ENCODE measurements at regions not wholly inside any gene's neighbourhood (a gene's known extent, or its start where the extent isn't known, plus 50 kb on each side); places are given as distances from the start of the nearest gene placed in this dataset.

DNA sequence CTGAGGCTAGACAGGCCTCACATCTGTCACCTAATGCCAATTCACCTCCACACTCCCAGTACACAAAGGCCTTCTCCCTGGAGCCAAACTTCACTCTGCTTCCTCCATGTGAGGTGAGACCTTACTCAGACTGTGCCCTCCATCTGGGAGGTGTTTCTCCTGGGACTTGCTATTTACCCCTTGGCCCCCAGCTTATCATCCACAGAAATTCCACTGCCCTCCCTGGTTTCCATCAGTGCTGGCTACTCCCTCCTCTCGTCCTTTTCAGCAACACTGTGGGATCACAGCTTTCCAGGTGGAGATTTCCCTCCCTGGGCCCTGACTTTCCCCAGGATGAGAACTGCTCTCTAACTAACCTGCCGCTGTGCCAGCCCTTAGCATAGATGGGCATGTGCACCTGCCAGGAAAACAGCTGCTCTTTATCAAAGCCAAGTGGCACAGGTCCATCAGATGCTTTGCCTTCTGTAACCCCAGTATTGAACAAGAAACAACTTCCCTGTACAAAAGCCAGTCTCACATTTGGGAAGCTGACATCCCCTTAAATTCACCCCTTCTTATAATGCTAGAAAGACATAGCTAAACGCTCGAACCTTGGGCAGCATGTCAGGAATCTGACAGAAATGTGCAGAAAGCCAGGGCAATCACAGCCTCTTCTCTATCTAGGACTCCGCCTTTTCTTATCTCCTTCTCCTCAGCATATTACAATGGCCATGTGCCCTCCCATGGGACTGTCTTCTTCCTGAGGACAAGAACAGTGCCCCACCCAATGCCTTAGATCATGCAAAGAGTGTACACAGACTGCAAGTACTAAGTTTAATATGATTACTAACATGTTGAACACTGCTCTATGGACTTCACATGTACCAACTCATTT is 535.5 kb upstream of the ID2 start:
- DNase-seq (ENCODE audit: low read depth in 2 of 2, low spot score in 1 of 2) = no peak

- DNase-seq (ENCODE audit: low read depth in 2 of 2, low spot score in 1 of 2) = no peak
These were observed 533.4 kb upstream of the ID2 start for GRCh38 chr2:8148260-8149006.

DNA sequence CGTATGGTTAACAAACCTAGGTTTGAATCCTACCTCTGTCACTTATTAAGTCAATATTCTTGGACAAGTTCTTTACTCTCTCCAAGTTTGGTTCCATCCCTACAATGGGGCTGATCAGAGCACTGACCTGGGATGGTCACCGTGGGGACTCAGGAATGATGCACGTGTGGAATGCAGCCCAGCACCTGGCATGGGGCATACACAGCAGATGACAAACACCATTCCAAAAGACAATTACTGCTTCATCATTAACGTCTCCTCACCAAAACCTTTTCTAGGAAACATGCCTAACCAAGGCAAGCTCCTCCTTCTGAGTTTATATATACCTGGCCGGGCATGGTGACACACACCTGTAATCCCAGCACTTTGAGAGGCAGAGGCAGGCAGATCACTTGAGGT is 532.9 kb upstream of the ID2 start:
- no peak for DNase-seq (ENCODE audit: low read depth in 2 of 2, low spot score in 1 of 2)

DNA sequence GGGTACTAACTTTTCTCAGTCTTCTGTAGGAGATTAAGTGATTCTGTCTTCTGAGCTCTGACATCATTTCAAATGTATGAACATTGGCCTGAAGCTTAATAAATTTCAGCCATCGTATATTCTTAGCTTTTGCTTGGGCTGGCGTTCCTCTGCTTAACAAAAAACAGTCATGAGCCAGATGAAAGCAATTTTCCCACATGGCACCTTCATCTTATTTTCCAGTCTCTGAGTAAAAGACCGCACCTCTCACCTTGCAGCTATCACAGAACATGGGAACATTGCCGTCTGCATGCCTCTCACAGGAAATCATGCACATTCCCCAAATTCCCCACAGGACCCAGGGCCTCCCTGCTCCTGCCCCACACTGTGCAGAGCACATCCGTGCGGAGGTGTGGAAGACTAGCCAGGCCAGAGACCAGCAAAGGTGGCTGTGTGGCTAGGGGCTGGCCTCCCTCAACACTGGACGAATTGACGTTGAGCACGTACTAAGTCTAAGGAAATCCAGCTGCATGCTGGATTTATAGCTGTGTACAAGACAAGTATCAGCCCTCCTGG is 531.8 kb upstream of the ID2 start:
- DNase-seq (ENCODE audit: low read depth in 2 of 2, low spot score in 1 of 2) = no peak

GRCh38 chr2:8151888-8152287 is 530.0 kb upstream of the ID2 start:
- no peak for DNase-seq (ENCODE audit: low read depth in 2 of 2, low spot score in 1 of 2)

DNA sequence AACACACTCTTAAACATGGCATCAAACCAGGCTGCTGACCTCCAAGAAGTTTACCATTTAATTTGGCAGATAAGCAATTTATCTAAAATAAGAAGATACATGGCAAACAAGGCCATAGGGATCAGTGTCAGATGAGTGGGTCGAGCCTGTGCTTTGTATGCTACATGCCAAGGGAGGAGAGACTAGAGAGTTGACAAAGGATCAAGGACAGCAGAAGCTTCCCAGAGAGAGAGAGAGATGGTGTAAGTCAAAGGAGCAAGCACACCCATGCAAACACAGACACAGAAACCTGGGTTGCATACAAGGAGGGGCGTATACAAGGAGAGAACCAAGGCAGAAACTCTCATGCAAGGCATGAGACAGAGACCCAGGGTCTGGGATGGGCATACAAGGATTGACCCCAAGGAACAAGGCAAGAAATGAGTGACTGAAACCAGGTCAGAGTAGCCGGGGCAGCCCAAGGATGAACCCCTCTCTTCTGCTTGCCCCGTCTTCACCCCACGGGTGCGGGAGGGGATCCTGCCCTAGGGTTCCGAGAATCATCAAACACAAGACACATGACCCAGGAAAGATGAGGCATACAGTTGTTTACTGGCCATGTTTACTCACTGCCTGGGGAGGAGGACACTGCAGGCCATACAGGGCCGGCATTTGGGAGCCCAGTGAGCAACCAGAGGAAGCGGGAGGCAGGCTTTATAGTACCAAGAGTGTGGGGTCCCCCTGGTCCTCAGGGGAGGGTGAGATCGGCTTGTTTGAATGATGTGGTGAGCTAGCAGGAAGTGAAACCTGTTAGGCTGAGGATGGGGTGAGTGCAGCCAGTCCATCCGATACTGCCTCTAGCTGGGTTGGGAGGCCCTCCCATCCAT is 529.2 kb upstream of the ID2 start:
- DNase-seq (ENCODE audit: low read depth in 2 of 2, low spot score in 1 of 2) = no peak

DNA sequence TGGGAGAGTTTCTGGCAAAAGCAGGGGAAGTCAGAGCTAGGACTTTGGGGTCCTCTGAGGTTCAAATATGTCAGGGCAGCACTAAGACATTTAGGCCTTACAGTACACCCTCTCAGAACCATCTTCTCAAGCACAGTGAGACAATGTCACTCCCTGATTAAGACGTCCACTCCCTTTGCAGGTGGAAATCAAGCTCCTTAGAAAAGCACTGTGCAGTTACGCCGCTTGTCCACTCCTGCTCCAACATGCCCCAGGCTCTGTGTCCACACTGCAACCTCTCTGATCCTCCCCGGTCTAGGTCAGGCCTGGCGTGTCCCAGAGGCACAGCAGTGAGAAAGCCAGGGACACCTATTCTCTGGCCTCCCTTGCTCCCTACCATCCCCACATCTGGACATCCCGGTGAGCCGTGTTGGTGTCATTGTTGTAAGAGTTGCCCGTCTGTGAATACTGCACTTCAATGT is 528.6 kb upstream of the ID2 start:
- no peak for DNase-seq (ENCODE audit: low read depth in 2 of 2, low spot score in 1 of 2)

DNA sequence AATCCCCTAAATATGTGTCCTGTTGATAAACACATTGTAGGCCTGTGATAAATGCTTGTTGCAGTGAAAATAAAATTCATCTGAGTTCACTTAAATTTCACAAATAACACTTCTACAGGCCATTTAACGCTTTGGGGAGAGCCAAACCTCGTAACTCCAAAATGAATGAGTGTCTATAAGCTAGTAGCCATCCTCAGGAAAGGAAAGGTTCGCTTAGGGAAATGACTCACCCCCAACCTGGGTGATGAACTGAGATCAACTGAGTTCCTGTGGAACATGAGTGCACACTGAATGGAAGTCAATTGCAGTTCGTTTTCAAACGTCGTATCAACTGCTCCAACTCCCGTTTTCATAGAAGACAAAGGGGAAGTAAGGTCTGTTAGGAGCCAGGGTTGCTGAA is 527.6 kb upstream of the ID2 start:
- DNase-seq (ENCODE audit: low read depth in 2 of 2, low spot score in 1 of 2) = no peak

- DNase-seq (ENCODE audit: low read depth in 2 of 2, low spot score in 1 of 2) = no peak
These were observed 526.9 kb upstream of the ID2 start for GRCh38 chr2:8154936-8155335.

DNA sequence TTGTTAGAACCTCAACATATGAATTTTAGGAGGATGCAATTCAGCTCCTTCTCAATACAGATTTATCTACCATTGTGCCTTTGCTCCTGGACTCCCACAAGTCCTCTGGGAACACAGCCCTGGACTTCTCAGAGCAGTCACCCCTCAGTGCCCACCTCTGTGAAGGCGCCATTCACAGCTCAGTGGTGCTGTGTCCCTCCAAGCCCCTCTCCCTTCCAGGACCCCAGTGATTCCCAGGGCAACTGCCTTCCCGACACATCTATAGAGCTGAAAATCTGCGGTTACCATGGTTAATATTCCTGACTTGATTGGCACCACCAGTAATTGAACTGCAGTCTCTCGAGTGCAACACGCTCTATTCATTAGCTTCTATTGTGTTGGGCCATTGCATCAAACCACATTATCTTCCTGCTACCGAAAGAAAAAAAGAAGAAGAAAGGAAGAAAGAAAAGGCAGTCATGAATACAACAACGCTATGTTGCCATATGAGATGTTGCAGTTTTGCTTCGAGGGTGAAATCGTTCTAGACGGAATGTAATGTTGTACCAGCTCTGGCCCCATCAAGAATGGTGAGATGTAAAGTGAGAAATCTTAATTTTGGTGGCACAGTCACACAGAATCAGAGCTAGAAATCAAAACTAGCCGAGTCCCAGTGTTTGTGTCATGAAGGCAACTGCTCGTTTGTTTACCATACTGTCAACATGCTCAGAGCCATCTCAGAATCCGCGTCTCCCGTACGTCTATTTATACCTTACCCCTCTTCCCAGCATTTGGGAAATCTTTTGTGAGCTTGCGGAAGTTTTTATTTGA is 524.0 kb upstream of the ID2 start:
- no peak for DNase-seq (ENCODE audit: low read depth in 2 of 2, low spot score in 1 of 2)

DNA sequence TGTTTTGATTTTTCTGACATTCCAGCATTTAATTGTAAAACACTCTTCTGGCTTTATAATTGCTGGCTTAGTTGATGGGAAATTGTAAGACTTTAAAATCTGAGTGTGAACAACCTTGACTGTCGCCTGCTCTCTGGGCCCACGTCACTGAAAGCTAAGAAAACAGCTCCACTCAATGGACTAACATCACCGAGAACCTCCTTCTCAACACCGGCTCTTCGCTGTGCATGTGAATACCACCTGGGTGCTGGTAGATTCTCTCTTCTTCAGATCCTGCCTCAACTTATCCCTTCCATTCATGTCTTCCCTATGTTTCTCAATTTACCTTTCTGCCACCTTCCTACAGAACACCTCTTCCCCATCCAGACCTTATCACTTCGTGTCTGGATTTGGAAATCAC is 523.1 kb upstream of the ID2 start:
- no peak for DNase-seq (ENCODE audit: low read depth in 2 of 2, low spot score in 1 of 2)

DNA sequence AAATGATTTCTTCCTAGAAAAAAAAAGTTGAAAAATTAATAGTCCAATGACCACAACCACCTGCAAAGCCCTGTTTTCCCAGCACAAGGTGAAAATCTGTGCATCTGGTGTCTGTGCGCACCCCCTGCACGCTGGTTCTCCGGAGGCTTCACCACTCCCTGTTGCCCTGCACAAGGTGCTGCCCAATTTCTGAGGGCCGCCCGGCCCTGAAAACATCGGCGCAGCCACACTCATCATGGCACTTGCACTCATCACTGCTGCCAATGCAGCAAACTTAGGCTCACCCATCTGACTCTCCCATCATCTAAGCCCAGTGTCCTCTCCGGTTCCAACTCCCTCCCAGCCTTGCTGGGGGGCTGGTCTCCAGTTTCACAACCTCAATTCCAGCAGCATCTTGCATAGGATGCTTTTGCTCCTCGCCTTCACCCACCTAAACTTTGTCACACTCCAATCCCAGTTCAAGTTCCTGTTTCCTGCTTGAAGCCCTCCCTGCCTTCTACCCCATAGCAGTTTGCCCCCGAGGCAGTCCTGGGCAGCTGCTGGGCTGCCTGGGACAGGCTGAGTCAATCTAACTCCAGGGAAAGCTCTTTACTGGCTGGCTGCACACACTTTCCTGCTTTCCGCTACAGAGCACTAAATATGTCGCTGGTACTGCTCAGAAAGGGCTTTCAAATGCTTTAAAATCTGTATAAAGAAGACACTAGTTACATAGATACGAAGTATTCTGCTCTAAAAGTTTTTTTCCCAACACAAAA is 522.5 kb upstream of the ID2 start:
- DNase-seq (ENCODE audit: low read depth in 2 of 2, low spot score in 1 of 2) = no peak

- no peak for DNase-seq (ENCODE audit: low read depth in 2 of 2, low spot score in 1 of 2)
These were observed 521.8 kb upstream of the ID2 start for GRCh38 chr2:8159966-8160603.

DNA sequence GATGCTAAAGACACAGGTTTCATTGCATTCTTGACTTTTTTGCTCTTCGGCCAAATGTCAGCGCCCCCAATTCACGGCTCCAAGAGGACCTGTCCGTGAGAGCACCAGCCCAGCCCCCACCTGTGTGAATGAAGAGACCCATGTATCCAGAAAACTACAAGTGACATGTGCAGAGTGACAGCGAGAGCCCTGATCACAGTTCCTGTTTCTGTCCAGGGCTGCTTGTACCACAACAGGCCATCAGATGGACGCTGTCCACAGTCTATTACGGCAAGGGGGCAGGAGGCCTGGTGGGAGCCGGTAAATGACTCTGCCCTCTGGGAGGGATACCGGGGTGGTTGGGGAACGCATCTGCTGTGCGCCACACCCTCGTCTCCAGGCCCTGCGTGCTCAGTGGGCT is 520.9 kb upstream of the ID2 start:
- DNase-seq (ENCODE audit: low read depth in 2 of 2, low spot score in 1 of 2) = no peak

DNA sequence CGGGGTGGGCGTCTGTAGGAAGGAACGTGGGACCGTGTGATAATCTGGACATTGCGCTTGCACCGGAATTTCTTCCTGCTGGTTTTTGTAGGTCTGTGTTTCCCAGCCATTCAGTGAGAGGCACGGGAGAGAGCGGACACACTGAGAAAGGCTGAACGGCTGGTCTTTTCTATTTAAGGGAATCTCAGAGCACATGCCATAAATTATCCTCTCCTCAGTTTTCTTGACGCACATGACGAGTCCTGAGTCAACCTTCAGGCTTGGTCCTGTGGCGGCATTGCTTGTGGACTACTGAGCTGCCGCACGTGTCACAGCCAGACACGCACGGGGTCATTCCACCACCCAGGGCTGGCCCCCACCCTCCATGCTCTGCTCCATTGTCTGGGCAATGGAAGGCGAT is 519.3 kb upstream of the ID2 start:
- DNase-seq (ENCODE audit: low read depth in 2 of 2, low spot score in 1 of 2) = no peak

GRCh38 chr2:8165550-8165949 is 516.3 kb upstream of the ID2 start:
- DNase-seq (ENCODE audit: low read depth in 2 of 2, low spot score in 1 of 2) = no peak

- DNase-seq (ENCODE audit: low read depth in 2 of 2, low spot score in 1 of 2) = no peak
These were observed 513.7 kb upstream of the ID2 start for GRCh38 chr2:8168022-8168717.

GRCh38 chr2:8168876-8169424 is 512.9 kb upstream of the ID2 start:
- no peak for DNase-seq (ENCODE audit: low read depth in 2 of 2, low spot score in 1 of 2)
